ENCODE measurements at regions not wholly inside any gene's neighbourhood (a gene's known extent, or its start where the extent isn't known, plus 50 kb on each side); places are given as distances from the start of the nearest gene placed in this dataset.

- Mint-ChIP-seq H3K9me3 (ENCODE audit: insufficient read depth) (no peaks in the 10 kb centered on the region), H3K4me3 (no peak overlapping the region), H3K36me3 (ENCODE audit: low read depth) (no peaks in the 10 kb centered on the region), H3K4me1 (ENCODE audit: low read depth) (no peaks in the 10 kb centered on the region), H3K27ac (no peak overlapping the region), H3K27me3 (ENCODE audit: low read depth) (peaks cover 2% of the 10 kb centered on the region)
- ChIA-PET POLR2A (no interaction called here), CTCF (no interaction called here)
- DNase-seq, result no peak
- ATAC-seq, result no peak
Observed at GRCh38 chr5:34535433-34535832, 120.7 kb upstream of the RAI14 start.

DNA sequence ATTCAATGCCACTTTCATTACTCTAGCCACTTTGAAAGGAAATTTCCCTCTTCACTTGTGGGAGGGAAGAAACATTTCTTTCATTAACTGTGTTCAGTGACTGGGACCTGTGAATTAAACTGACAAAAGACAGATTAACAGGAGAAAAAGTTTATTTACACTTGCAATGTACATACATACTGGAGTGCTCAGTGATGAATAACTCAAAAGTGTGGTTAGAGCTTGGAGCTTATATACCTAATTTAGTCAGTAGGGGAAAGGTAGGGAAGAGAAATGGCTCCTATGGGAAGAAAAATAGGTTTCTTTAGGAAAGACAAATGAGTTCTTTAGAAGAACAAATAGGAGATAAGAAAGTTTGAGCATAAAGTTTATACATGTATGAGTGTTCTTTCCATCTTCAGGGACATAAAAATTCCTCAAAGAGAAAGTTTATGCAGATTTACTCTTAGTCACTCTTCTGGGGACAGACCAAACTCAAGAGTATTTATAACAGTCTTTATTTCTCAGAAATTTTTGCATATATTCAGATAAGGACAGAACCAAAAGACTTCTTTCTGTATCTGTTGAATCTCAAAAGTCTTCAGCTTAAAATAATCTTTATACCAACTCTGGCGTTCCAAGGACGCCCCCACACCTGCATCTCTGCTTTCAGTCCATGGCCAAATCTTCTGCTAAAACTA lies 120.0 kb upstream of the RAI14 start:
- DNase-seq (no peak), ATAC-seq (no peak)
- no peak overlapping the region for H3K27ac Mint-ChIP-seq
- H3K9me3 Mint-ChIP-seq (ENCODE audit: insufficient read depth), result no peaks in the 10 kb centered on the region
- H3K4me1 Mint-ChIP-seq (ENCODE audit: low read depth), result no peaks in the 10 kb centered on the region
- H3K36me3 Mint-ChIP-seq (ENCODE audit: low read depth), result no peaks in the 10 kb centered on the region
- no peak overlapping the region for H3K4me3 Mint-ChIP-seq
- POLR2A ChIA-PET, result no interaction called here
- CTCF ChIA-PET, result no interaction called here
- peaks cover 2% of the 10 kb centered on the region for H3K27me3 Mint-ChIP-seq (ENCODE audit: low read depth)

- Mint-ChIP-seq H3K27me3 (ENCODE audit: low read depth) (peaks cover 7% of the 10 kb centered on the region), H3K4me3 (no peak overlapping the region)
- DNase-seq, result no peak
Observed at GRCh38 chr5:34536699-34537098, 119.4 kb upstream of the RAI14 start.

DNA sequence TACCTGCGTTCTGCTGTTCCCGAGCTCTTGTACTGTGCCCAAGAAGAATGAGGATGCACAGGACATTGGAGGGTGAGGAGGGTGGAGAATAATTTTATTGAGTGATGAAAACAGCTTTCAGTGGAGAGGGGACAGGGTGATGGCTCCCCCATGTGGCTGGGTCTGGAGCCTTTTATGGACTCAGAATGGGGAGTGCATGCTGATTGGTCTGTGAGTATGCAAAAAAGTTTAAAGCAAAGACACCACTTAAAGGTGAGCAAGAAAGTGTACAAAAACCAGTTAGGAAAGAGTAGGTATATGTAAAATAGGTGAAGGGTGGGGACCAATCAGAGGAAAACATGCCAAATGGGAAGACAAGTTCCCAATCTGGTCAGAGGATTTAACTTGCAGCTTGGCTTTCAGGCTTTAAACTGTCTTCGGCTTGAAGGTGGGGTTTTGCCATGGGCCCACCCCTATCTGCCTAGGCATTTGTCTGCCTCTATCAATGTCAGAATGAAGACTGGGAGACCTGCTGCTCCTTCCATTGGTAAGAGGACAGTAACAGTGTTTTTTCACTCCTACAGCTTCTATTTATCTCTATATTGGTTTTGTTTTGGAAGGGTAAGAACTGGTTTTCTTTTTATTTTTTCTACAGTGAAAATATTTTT lies 118.0 kb upstream of the RAI14 start:
- Mint-ChIP-seq H3K4me3 (no peak overlapping the region), H3K27me3 (ENCODE audit: low read depth) (peaks cover 8% of the 10 kb centered on the region), H3K4me1 (ENCODE audit: low read depth) (no peaks in the 10 kb centered on the region), H3K27ac (no peak overlapping the region), H3K9me3 (ENCODE audit: insufficient read depth) (no peaks in the 10 kb centered on the region), H3K36me3 (ENCODE audit: low read depth) (no peaks in the 10 kb centered on the region)
- DNase-seq (no peak), ATAC-seq (no peak)
- POLR2A ChIA-PET, result no interaction called here
- CTCF ChIA-PET, result no interaction called here

More at GRCh38 chr5:34536699-34537098, 119.4 kb upstream of the RAI14 start:
- ChIA-PET POLR2A (no interaction called here), CTCF (no interaction called here)
- H3K27ac Mint-ChIP-seq, result no peak overlapping the region
- no peak for ATAC-seq
- H3K36me3 Mint-ChIP-seq (ENCODE audit: low read depth), result no peaks in the 10 kb centered on the region
- no peaks in the 10 kb centered on the region for H3K4me1 Mint-ChIP-seq (ENCODE audit: low read depth)
- H3K9me3 Mint-ChIP-seq (ENCODE audit: insufficient read depth), result no peaks in the 10 kb centered on the region

DNA sequence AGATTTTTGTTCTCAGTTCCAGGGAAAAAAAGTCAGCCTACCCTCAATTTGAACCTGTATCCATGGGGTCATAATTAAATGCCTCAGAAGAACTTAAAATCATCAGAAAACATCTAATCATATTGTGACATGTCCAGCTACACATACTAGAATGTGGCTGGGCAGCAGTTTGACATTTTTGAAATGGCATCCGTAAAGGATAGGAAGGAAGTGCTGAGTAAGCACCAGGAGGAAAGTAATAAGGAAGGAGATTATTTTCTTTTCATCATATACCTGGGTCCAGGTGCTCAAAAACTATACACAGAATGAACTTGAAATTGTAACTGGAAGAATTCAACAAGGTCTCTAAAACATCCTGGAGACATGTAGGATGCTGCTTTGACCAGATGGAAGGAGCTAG lies 116.9 kb upstream of the RAI14 start:
- H3K27ac Mint-ChIP-seq, result no peak overlapping the region
- no peaks in the 10 kb centered on the region for H3K36me3 Mint-ChIP-seq (ENCODE audit: low read depth)
- no peak overlapping the region for H3K4me3 Mint-ChIP-seq
- CTCF ChIA-PET, result no interaction called here
- no peak for DNase-seq
- H3K4me1 Mint-ChIP-seq (ENCODE audit: low read depth), result no peaks in the 10 kb centered on the region
- POLR2A ChIA-PET, result no interaction called here
- H3K9me3 Mint-ChIP-seq (ENCODE audit: insufficient read depth), result peaks cover 1% of the 10 kb centered on the region
- ATAC-seq, result no peak
- peaks cover 8% of the 10 kb centered on the region for H3K27me3 Mint-ChIP-seq (ENCODE audit: low read depth)

DNA sequence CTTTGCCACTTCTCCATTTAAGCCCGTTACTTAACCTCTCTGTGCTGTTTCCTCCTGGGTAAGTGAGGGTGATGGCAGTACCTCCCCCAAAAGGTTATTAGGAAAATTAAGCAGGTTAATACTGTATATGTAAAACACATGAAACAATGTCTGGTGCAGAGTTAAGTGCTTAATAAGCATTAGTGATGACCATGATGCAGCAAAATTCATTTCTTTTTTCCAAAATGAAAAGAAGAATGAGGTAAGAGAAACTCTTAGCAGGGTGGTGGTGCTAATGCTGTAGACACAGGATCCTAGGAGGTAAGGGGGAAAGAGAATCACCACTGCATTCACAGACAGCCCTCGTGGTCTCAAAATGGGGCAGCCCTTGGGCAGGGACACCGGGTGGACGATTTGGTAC lies 115.1 kb upstream of the RAI14 start:
- Mint-ChIP-seq H3K36me3 (ENCODE audit: low read depth) (no peaks in the 10 kb centered on the region), H3K27me3 (ENCODE audit: low read depth) (peaks cover 8% of the 10 kb centered on the region), H3K4me1 (ENCODE audit: low read depth) (no peaks in the 10 kb centered on the region), H3K4me3 (no peak overlapping the region), H3K9me3 (ENCODE audit: insufficient read depth) (peaks cover 5% of the 10 kb centered on the region), H3K27ac (no peak overlapping the region)
- ChIA-PET CTCF (no interaction called here), POLR2A (no interaction called here)
- DNase-seq (no peak), ATAC-seq (no peak)

DNA sequence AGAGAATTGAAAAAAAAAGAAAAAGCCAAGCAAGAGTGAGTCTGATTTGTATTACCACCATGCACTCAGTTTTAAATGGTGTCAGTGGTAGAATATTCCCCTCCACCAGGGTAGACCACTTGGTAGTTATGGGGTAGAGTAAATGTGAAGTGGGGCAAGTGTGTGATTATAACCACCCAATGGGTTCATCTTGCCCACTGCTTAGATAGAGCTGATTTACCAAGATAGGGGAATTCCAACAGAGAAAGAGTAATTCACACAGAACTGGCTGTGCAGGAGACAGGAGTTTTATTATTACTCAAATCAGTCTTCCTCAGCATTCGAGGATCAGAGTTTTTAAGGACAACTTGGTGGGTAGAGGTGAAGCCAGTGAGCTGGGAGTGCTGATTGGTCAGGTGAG lies 113.3 kb upstream of the RAI14 start:
- H3K27ac Mint-ChIP-seq, result no peak overlapping the region
- ATAC-seq (no peak), DNase-seq (no peak)
- H3K4me3 Mint-ChIP-seq, result no peak overlapping the region
- H3K36me3 Mint-ChIP-seq (ENCODE audit: low read depth), result no peaks in the 10 kb centered on the region
- peaks cover 5% of the 10 kb centered on the region for H3K9me3 Mint-ChIP-seq (ENCODE audit: insufficient read depth)
- no peaks in the 10 kb centered on the region for H3K4me1 Mint-ChIP-seq (ENCODE audit: low read depth)
- ChIA-PET CTCF (no interaction called here), POLR2A (no interaction called here)
- H3K27me3 Mint-ChIP-seq (ENCODE audit: low read depth), result peaks cover 10% of the 10 kb centered on the region

GRCh38 chr5:34543687-34544086 lies 112.4 kb upstream of the RAI14 start:
- CTCF ChIA-PET, result no interaction called here
- H3K4me1 Mint-ChIP-seq (ENCODE audit: low read depth), result no peaks in the 10 kb centered on the region
- no peak overlapping the region for H3K4me3 Mint-ChIP-seq
- no peak overlapping the region for H3K27ac Mint-ChIP-seq
- ATAC-seq (no peak), DNase-seq (no peak)
- peaks cover 10% of the 10 kb centered on the region for H3K27me3 Mint-ChIP-seq (ENCODE audit: low read depth)
- H3K36me3 Mint-ChIP-seq (ENCODE audit: low read depth), result no peaks in the 10 kb centered on the region
- POLR2A ChIA-PET, result no interaction called here
- H3K9me3 Mint-ChIP-seq (ENCODE audit: insufficient read depth), result peaks cover 5% of the 10 kb centered on the region

DNA sequence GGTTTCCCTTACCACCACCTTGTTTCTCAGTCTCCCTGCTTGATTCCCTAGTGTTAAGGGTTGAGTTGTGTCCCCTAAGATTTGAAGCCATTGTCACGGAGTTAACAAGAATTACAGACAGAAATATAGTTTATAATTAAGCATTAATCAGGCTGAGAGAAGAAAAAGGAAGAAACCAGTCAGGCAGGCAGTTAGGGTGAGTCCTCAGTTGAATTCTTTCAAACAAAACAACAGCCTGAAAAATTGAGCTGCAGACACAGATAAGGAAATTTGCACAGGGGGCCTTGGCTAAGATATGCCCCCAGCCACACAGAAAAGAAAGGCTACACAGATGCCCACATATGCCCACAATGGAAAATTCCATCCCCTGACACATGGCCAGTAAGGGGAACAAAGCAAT lies 111.7 kb upstream of the RAI14 start:
- Mint-ChIP-seq H3K36me3 (ENCODE audit: low read depth) (no peaks in the 10 kb centered on the region), H3K4me3 (no peak overlapping the region), H3K27ac (no peak overlapping the region), H3K27me3 (ENCODE audit: low read depth) (peaks cover 9% of the 10 kb centered on the region), H3K4me1 (ENCODE audit: low read depth) (no peaks in the 10 kb centered on the region), H3K9me3 (ENCODE audit: insufficient read depth) (peaks cover 5% of the 10 kb centered on the region)
- CTCF ChIA-PET, result no interaction called here
- no peak for DNase-seq
- POLR2A ChIA-PET, result no interaction called here
- no peak for ATAC-seq

DNA sequence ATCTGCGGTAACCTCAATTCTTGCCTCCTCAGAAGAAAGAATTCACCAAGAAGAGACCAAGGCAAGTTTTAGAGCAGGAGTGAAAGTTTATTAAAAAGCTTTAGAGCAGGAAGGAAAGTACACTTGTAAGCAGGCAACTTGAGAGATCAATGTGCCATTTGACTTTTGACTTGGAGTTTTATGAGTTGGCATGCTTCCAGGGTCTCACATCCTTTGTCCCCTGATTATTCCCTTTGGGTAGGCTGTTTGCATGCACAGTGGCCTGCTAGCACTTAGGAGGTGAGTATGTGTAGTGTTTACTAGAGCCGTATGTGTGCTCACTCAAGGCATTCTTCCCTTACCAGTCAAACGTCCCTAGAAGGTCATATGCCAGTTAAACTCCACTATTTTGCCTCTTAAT lies 111.0 kb upstream of the RAI14 start:
- Mint-ChIP-seq H3K27me3 (ENCODE audit: low read depth) (peaks cover 7% of the 10 kb centered on the region), H3K4me3 (no peak overlapping the region), H3K9me3 (ENCODE audit: insufficient read depth) (peaks cover 5% of the 10 kb centered on the region), H3K4me1 (ENCODE audit: low read depth) (no peaks in the 10 kb centered on the region), H3K27ac (no peak overlapping the region), H3K36me3 (ENCODE audit: low read depth) (no peaks in the 10 kb centered on the region)
- ChIA-PET CTCF (no interaction called here), POLR2A (no interaction called here)
- DNase-seq (no peak), ATAC-seq (no peak)

GRCh38 chr5:34545626-34546025 lies 110.5 kb upstream of the RAI14 start:
- no peaks in the 10 kb centered on the region for H3K4me1 Mint-ChIP-seq (ENCODE audit: low read depth)
- DNase-seq, result no peak
- POLR2A ChIA-PET, result no interaction called here
- H3K36me3 Mint-ChIP-seq (ENCODE audit: low read depth), result no peaks in the 10 kb centered on the region
- CTCF ChIA-PET, result no interaction called here
- H3K27me3 Mint-ChIP-seq (ENCODE audit: low read depth), result peaks cover 7% of the 10 kb centered on the region
- no peak for ATAC-seq
- no peak overlapping the region for H3K4me3 Mint-ChIP-seq
- H3K27ac Mint-ChIP-seq, result no peak overlapping the region
- H3K9me3 Mint-ChIP-seq (ENCODE audit: insufficient read depth), result peaks cover 5% of the 10 kb centered on the region

GRCh38 chr5:34547300-34548085 lies 108.6 kb upstream of the RAI14 start:
- DNase-seq, result no peak
- CTCF ChIA-PET, result no interaction called here

More at GRCh38 chr5:34547300-34548085, 108.6 kb upstream of the RAI14 start:
- Mint-ChIP-seq H3K27ac (no peak overlapping the region), H3K9me3 (ENCODE audit: insufficient read depth) (peaks cover 5% of the 10 kb centered on the region), H3K4me3 (no peak overlapping the region), H3K27me3 (ENCODE audit: low read depth) (peaks cover 2% of the 10 kb centered on the region), H3K36me3 (ENCODE audit: low read depth) (no peaks in the 10 kb centered on the region), H3K4me1 (ENCODE audit: low read depth) (no peaks in the 10 kb centered on the region)
- POLR2A ChIA-PET, result no interaction called here
- no peak for ATAC-seq

All from activated CD8-positive, alpha-beta T cell treated with anti-CD3 and anti-CD28 coated beads, Interleukin-2, amount 10 ng/mL, durations not matched to agents 7 days and 5 days (primary cell).